ENCODE measurements at regions not wholly inside any gene's neighbourhood (a gene's known extent, or its start where the extent isn't known, plus 50 kb on each side); places are given as distances from the start of the nearest gene placed in this dataset.

DNA sequence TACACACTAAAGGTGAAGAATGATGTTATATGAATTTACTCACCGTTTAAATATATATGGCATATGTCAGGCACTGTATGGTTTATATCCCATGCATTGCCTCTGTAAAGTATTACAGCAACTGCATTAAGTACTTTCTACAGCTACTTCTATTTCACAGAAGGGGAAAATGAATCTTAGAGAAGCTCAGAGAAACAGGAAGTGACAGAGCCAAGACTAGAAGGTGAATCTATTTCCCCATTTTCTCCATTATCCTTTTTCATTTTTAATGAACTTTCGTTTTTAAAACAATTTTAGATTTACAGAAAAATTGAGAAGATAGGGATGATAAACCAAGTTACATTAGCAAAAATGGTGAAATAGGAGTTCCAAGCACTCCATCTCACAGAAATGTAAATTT, 863.3 kb downstream of the UQCRFS1 start:
- no peak for DNase-seq (ENCODE audit: low read depth in 2 of 3, low spot score in 1 of 3)

DNA sequence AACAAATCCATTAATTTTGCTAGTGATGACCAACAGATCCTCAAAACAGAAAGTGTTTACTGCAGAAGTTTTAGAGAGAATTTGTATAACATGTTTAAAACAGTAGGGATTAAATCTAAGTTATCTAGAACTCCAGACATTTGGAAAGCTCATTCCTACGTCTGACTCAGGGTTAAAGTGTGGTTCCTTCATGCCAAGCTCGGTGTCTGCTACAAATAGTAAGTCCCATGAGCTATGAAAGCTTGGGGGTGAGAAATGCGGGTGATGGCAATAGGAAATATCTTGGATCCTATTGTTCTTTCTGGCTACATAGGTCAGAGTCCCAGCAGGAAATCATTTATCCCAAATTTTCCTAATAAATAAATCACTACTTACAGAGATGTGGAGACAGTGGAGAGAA, 867.1 kb downstream of the UQCRFS1 start:
- no peak for DNase-seq (ENCODE audit: low read depth in 2 of 3, low spot score in 1 of 3)

DNA sequence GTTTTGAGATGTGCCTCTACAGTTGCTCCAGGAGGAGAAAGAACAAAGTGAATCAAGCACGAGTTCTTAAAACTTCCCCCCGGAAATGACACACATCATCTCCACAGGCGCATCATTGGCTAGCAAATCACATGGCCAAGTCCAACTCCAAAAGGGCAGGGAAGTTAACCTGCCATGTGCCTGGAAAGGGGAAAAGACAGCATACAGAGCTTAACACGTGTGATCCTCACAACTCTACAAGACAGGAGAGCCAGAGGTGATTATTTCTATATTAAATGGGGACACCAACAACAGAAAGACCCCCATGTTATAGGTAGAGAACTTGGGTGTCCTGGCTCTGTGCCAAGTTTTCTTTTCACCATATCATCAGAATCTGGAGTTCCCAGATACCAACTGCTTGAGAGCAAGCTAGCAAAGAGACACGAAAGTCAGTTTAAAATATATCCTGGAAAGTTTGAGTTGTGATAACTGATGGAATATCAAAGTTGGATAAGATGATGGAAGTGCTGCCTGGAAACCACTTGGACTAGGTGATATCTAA, 871.1 kb downstream of the UQCRFS1 start:
- no peak for DNase-seq (ENCODE audit: low read depth in 2 of 3, low spot score in 1 of 3)

DNA sequence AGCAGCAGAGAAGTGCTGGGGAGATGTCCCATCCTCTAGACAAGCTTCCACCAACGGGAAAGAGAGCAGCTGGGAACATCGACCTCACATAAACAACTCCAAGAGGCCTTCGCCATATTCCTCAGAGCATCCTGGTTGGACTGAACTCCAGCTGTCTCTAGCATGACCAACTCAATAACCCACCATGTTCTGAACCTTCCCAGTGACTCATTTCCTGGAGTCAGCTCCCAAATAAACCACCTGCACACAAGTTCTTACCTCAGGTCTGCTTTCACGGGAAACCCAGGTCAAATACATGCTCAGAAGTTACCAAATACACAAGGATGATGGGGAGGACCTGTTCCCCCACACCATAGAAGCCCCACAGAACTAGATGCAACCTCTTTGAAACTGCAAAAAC, 878.5 kb downstream of the UQCRFS1 start:
- DNase-seq (ENCODE audit: low read depth in 2 of 3, low spot score in 1 of 3): no peak

DNA sequence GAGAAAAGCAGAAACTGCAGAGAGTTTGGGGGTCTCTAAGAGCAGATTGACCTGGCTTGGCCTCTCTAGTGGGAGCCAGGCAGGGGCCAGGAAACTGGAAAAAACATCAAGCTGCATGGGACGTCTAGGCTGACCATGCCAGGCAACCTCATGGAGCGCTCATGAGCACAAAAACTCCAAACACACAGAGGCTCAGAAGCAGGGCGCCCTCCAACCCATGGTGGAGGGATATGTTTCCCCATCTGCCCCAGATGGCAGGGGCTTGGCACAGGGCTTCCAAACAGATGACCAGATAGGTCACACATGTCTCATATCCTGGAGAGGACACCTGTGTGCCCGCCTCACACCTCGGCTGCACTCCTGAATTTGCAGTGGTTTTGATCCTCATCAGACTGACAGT, 879.0 kb downstream of the UQCRFS1 start:
- no peak for DNase-seq (ENCODE audit: low read depth in 2 of 3, low spot score in 1 of 3)

DNA sequence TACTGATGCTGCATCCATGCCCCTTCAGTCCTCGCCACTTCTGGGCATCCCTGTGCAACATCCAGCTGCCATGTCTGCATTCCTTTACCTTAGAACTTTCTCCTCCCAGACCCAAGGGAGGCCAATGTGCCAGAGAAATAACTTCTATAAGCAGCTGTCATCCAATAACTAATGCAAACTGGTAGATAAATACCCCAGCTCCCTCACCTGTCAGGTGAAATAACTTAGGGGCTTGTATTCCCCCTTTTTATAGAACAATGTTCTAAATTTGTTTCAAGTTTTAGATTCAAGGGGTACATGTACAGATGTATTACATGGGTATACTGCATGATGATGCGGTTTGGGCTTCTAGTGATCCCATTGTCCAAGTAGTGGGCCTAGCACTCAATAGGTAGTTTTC, 880.1 kb downstream of the UQCRFS1 start:
- DNase-seq (ENCODE audit: low read depth in 2 of 3, low spot score in 1 of 3): no peak

DNA sequence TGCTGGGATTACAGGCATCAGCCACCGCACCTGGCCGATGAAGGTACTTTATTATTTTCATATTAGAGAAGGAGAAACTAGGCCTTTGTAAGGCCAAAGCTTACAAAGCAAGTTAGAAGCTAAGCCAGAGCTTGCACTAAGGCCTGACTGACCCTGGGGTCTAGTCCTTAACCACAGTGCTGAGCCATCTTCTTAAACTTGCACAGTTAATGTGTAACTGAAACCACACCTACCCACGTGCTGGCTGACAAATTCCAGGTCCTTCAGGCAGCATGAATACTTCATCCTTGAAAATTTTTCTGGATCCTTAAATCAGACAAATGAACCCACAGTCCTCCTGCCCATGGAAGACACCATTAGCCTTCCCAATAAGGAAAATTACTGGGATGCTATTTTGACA, 880.6 kb downstream of the UQCRFS1 start:
- no peak for DNase-seq (ENCODE audit: low read depth in 2 of 3, low spot score in 1 of 3)

DNA sequence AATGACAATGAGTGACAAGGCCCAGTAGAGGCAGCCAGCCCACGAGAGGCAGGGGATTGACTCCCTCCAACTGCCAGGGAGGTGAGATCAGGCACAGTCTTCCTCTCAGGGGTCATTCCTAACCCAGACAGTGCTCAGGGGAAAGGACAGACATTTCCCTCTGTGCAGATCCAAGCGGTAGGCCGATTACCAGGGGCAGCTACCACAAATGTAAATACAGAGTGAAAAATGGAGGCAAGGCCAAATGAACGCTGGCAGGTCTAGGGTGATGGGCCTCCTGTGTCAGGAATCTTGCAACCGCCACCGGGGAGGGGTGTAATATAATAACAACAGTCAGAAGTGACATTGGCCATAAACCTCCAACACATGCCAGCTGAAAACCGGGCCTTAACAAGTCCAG, 881.4 kb downstream of the UQCRFS1 start:
- no peak for DNase-seq (ENCODE audit: low read depth in 2 of 3, low spot score in 1 of 3)

DNA sequence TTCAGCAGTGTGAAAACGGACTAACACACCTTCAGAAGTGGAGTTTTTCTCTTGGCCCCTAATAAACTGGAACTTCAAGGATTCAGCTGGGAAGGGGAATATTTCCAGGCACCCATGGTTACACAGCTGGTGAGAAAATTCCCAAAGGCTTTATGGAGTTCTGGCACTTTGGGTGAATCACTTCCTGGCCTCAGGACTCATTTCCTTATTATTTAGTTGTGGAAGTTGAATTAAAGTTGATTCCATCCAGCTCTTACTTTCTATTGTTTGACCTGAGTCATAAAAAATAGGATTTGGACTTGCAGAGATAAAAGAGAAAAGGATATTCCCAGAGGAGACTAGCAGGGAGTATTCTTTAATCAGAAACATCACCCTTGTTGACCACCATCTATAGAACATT, 882.1 kb downstream of the UQCRFS1 start:
- no peak for DNase-seq (ENCODE audit: low read depth in 2 of 3, low spot score in 1 of 3)

DNA sequence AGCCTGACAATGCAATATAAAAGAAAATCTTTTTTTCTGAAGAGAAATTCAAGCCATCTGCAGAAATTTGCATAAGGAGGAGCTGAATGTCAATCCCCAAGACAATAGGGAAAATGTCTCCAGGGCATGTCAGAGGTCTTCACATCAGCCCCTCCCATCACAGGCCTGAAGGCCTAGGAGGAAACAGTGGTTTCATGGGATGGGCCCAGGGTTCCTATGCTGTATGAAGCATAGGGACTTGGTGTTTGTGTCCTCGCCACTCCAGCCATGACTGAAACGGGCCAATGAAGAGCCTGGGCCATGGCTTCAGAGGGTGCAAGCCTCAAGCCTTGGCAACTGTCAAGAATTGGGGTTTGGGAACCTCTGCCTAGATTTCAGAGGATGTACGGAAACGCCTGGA, 883.5 kb downstream of the UQCRFS1 start:
- no peak for DNase-seq (ENCODE audit: low read depth in 2 of 3, low spot score in 1 of 3)

DNA sequence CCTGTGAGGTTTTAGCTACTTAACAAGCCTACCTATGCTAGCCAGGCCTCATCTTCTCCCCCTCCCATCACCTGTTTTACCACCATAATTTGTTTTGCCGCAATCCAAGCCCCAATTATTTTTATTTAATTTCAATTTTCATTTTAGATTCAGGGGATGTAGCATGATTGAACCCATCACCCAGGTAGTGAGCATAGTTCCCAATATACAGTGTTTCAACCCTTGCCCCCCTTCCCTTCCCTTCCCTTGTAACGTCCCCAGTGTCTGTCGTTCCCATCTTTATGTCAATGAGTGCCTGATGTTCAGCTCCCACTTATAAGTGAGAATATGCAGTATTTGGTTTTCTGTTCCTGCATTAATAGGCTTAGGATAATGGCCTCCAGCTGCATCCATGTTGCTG, 885.0 kb downstream of the UQCRFS1 start:
- DNase-seq (ENCODE audit: low read depth in 2 of 3, low spot score in 1 of 3): no peak

DNA sequence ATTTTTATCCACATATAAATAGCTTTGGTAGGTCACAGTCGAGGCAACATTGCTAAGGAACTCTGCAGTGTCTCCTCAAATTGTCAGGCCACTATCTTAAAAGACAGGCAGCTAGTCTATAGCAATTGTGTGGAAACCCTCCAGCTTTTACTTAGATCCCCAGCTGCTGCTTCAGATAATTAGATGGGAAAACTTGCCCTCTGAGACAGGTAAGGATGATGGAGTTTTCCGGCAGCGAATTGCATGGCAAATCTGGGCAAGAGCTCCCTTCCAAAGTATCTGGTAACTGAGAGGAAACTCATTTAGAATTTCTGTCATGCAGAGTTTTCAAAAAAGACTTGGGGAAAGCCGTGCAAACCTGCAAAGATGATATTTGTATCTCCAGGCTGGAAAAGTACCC, 886.2 kb downstream of the UQCRFS1 start:
- DNase-seq (ENCODE audit: low read depth in 2 of 3, low spot score in 1 of 3): no peak

DNA sequence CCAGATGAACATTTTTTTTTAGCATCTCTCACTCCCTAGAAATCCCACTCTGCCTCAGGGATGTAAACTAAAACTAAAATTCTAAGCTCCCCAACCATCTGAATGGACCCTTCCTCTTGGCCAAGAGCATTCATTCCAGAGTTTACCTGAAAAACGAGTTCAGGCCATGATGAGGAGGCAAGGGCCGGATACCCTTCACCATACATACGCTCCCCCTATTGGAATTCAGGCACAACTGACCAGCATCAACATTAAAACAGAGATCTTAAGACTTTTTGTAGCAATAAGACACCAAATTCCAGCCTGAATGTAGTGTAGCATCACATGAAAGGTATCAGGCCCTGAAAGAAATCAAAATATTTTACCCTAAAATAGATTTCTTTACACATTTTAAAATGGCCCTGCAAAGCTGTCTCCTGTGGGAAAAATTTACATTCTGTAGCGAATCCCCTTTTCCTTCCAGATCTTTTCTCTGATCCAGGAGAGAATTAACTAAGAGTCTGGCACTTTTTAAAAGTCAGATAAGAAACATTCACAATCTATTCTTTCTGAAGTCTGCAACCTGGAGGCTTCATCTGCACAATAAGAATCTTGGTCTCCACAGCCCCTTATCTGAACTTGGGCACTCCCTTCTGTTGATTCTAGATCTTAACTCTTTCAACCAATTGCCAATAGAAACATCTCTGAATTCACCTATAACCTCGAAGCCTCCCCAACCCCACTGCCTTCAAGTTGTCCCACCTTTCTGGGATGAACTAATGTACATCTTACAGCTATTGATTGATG, 888.5 kb downstream of the UQCRFS1 start:
- no peak for DNase-seq (ENCODE audit: low read depth in 2 of 3, low spot score in 1 of 3)

DNA sequence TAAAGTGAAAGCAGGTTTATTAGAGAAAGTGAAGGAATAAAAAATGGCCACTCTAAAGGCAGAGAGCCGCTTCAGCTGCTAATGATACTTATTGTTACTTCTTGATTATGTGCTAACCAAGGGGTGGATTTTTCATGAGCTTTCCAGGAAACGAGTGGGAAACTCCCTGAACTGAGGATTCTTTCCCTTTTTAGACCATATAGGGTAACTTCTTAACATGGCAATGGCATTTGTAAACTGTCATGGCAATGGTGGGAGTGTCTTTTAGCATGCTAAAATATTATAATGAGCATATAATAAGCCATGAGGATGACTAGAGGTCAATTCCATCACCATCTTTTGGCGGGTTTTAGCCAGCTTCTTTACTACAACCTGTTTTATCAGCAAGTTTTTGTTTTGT, 890.0 kb downstream of the UQCRFS1 start:
- no peak for DNase-seq (ENCODE audit: low read depth in 2 of 3, low spot score in 1 of 3)

DNA sequence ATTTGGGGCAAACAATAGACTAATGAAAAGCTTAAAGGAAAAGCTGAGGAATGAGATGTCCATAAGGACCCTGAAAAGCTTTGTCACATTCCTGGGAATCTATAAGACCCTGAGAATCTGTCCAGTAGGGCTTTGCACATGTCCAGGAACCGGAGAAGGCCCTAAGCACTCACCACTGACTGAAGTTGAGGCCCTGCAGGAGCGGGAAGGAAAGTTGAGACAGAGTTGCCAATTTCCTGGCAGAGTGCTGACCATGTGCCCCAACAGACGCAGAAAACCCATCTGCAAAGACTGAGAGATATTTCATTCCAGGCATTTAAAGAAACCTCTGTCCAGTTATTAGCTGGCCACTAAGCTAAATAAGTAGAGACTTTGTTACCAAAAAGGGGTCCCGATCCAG, 890.5 kb downstream of the UQCRFS1 start:
- no peak for DNase-seq (ENCODE audit: low read depth in 2 of 3, low spot score in 1 of 3)

DNA sequence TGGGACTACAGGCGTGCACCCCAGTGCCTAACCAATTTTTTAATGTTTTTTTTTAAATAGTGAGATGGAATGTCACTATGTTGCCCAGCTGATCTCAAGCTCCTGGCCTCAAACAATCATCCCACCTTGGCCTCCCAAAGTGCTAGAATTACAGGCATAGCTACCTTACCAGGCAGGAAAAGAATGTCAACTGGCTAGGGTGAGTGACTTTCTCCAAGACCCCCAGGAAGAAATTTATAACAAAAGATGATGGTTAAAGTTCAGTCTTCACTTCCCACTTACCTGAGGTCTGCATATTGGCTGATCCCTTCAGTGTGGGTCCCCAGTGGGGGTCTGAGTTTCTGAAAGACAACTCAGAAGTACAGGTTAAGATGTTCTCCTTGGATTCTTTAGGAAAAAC, 893.0 kb downstream of the UQCRFS1 start:
- DNase-seq (ENCODE audit: low read depth in 2 of 3, low spot score in 1 of 3): no peak

DNA sequence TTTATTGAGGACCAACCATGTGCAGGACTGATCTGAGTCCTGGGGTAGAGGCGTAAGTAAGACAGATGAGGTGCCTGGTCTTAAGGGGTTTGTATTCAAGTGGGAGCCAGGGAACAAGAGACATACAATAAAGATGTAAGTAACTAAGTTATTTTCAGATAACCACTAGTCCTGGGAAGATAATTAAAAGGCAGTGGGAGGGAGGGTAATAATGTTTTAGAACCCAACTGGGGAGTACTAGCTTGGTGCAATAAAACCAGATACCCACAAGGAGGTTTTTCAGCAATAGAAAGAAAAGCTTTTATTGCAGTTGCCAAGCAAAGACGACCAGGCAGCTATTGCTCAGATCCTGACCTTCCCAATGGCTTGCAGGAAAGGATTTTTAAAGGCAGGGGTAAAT, 893.7 kb downstream of the UQCRFS1 start:
- DNase-seq (ENCODE audit: low read depth in 2 of 3, low spot score in 1 of 3): no peak

DNA sequence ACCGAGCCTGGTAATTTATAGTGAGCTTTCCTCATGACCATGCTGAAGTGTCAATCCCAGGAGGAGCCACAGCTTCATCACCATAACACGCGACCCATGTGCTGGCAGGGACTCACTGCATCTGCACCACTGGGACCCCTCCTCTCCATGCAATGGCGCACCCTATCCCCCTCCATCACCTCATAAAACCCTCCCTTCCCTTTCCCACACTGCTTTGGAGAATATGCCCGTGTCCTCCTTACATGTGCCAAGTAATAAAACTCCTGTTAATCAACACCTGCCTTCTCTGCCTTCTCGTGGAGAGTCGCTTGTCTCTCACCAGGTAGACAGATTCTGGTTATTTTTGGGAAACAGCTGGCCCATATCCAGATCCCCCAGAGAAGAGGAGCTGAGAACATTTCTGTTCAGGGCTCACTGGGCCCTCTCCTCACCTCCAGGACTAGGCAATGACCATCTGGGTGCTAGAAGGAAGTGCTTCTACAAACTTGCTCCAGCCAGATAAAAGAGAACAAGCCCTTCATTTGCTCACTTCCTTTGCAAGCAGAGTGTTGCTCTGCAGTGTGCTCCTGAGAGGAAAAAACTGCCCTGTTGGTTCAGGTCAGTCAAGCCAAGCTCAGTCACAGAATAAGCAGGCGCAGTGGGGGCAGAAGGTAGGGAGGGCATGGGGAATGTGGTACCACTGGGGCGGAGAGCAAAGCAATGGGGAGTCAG, 894.3 kb downstream of the UQCRFS1 start:
- no peak for DNase-seq (ENCODE audit: low read depth in 2 of 3, low spot score in 1 of 3)

DNA sequence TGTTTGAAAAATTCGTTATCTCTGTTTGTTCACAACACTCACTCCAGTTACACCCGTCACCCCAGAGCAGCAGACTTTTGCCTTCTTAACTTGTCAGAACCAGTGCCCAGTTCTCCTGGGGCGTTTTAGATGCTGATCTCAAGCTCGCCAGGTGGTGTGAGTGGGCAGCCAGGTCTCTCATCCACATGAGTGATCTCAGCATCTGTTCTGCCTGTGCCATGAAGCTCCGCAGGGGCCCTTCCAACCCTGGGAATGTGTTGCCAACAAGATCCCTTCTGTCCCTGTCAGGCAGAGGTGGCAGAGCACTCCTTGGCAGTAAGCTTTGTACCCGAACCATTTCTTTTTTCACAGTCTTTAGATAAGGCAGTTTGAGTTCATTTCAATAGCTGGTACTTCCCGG, 896.5 kb downstream of the UQCRFS1 start:
- DNase-seq (ENCODE audit: low read depth in 2 of 3, low spot score in 1 of 3): no peak

DNA sequence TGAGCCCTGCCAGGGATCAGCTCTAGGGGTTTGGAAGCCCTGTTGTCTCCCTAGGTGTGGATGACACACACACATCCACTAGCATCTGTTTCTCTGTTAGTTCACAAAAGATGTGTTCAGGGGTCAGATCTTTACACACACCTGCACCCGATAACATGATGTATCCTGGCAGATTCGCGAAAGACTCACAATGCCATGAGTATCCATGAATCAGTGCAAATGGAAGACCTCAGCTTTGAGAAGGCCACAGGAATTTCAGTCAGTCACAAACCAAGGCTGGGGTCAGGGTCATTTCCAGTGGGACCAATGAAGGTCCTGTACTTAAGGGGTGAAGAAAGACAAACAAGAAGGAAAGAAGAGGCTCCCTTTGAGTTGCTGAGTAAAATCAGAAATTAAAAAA, 898.2 kb downstream of the UQCRFS1 start:
- no peak for DNase-seq (ENCODE audit: low read depth in 2 of 3, low spot score in 1 of 3)

DNA sequence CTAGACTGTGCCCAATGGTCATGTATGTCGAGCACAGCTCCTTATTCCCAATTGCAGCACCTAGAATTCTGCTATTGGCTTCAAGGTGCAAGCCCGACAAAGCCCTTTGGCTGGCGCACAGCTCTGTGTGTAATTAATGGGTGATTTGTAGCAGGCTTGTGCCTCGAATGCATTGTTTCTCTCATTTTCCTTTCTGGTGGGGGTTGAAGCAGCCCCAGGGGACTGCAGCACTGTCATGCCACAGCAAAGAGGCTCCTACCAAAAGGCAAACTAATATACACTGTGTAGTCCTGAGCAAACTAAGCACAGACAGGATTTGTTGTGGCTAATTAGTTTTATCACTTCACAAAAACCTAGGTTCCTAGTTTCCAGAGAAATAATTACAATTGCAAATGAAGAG, 898.7 kb downstream of the UQCRFS1 start:
- no peak for DNase-seq (ENCODE audit: low read depth in 2 of 3, low spot score in 1 of 3)

DNA sequence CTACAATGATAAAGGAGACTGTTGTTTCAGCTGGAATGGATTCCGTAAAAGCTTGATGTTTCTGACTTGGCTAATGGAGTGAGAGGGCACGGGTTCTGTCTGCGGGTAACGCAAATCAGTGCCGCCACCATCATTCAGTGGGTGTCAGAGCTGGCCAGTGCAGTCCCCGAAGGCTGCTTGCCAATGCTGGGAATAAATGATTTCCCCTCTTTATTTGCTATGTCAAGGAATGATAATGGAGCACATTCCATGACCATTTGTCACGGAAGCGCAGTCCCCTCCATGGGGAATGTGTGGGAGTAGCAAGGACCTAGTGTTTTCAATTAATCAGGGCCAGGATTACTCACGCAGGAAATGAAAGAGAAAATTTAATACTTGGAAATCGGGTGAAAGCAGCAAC, 899.3 kb downstream of the UQCRFS1 start:
- DNase-seq (ENCODE audit: low read depth in 2 of 3, low spot score in 1 of 3): no peak

DNA sequence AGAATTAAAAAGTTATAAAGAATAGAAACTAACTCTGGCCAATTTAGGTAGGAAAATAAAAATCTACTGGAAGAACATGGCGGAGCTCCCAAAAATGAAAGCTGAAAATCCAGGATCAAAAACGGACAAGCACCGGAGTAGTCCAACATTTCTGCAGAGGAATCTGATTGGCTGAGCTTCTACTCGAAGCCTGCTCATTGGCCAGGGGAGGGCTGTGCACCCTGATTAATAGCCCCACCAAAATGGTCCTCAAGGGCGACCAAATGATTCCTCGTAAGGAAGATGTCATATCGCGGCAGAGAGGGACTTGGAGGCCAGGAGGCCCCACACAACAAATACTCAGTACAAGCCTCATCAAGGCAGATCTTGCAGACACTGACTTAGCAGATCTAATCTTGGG, 900.7 kb downstream of the UQCRFS1 start:
- DNase-seq (ENCODE audit: low read depth in 2 of 3, low spot score in 1 of 3): no peak

Measured in stimulated activated CD4-positive, alpha-beta T cell treated with anti-CD3 and anti-CD28 coated beads, Interleukin-12 subunit alpha, Interleukin-12 subunit beta, amount 100 ng/mL, for 48 hours (primary cell).